ENCODE measurements at regions not wholly inside any gene's neighbourhood (a gene's known extent, or its start where the extent isn't known, plus 50 kb on each side); places are given as distances from the start of the nearest gene placed in this dataset.

- DNase-seq, result no peak
These were observed 253.3 kb upstream of the SALL1 start for GRCh38 chr16:51404386-51404785.

GRCh38 chr16:51402785-51403184, 251.7 kb upstream of the SALL1 start:
- no peak for DNase-seq

GRCh38 chr16:51402298-51402697, 251.2 kb upstream of the SALL1 start:
- DNase-seq, result no peak

- DNase-seq, result no peak
These were observed 250.6 kb upstream of the SALL1 start for GRCh38 chr16:51401673-51402072.

- no peak for DNase-seq
These were observed 249.0 kb upstream of the SALL1 start for GRCh38 chr16:51399908-51400670.

GRCh38 chr16:51394421-51394820, 243.4 kb upstream of the SALL1 start:
- DNase-seq, result no peak

GRCh38 chr16:51393381-51394005, 242.4 kb upstream of the SALL1 start:
- no peak for DNase-seq

GRCh38 chr16:51392521-51393187, 241.6 kb upstream of the SALL1 start:
- DNase-seq, result no peak

GRCh38 chr16:51391798-51392511, 240.9 kb upstream of the SALL1 start:
- no peak for DNase-seq

GRCh38 chr16:51390877-51391276, 239.8 kb upstream of the SALL1 start:
- no peak for DNase-seq

- no peak for DNase-seq
These were observed 238.8 kb upstream of the SALL1 start for GRCh38 chr16:51389881-51390280.

- DNase-seq, result no peak
These were observed 237.5 kb upstream of the SALL1 start for GRCh38 chr16:51388516-51388951.

GRCh38 chr16:51383909-51384308, 232.8 kb upstream of the SALL1 start:
- no peak for DNase-seq

GRCh38 chr16:51382940-51383339, 231.9 kb upstream of the SALL1 start:
- no peak for DNase-seq

- DNase-seq, result no peak
These were observed 231.1 kb upstream of the SALL1 start for GRCh38 chr16:51382211-51382610.

- no peak for DNase-seq
These were observed 225.0 kb upstream of the SALL1 start for GRCh38 chr16:51376080-51376479.

GRCh38 chr16:51374790-51375189, 223.7 kb upstream of the SALL1 start:
- DNase-seq, result no peak

GRCh38 chr16:51374346-51374745, 223.3 kb upstream of the SALL1 start:
- no peak for DNase-seq

GRCh38 chr16:51365715-51366114, 214.6 kb upstream of the SALL1 start:
- DNase-seq, result no peak

- DNase-seq, result no peak
These were observed 208.3 kb upstream of the SALL1 start for GRCh38 chr16:51359141-51359955.

- DNase-seq, result no peak
These were observed 206.8 kb upstream of the SALL1 start for GRCh38 chr16:51357839-51358238.

- no peak for DNase-seq
These were observed 204.8 kb upstream of the SALL1 start for GRCh38 chr16:51355875-51356274.

- no peak for DNase-seq
These were observed 204.1 kb upstream of the SALL1 start for GRCh38 chr16:51355195-51355594.
